Endothelial cell of umbilical vein (primary cell): ENCODE measurements at regions not wholly inside any gene's neighbourhood (a gene's known extent, or its start where the extent isn't known, plus 50 kb on each side); places are given as distances from the start of the nearest gene placed in this dataset.
"Not testable (repeated sequence)": the region's sequence is repeated elsewhere in the genome, so short reads cannot be mapped to it uniquely, and the experiment has no call there.

ENCODE experiments used
- BruUV-seq: library from RNA; stranded (reverse); fragments of 400-500 nt; replicated peaks from 2 replicates; lab custom pipeline; 2021; lab: Mats Ljungman, UMichigan
- CTCF ChIA-PET: fragments of 300-600, 350-600 bp; sonication (Branson Sonifier 250); formaldehyde crosslinking; loops from one replicate; lab custom pipeline; 2021; ENCODE audit warnings: antibody characterized with exemption, inconsistent platforms; lab: Charles Lee
- POLR2A ChIA-PET: fragments of 300-600, 350-600 bp; sonication (Branson Sonifier 250); formaldehyde crosslinking; loops from one replicate; lab custom pipeline; 2021; ENCODE audit warnings: antibody characterized with exemption, inconsistent platforms; lab: Charles Lee
- DNase-seq: peaks from one replicate; pipeline ENCODE4 v3.0.0-alpha.2; 2011; ENCODE audit warnings: low read depth, low spot score
- FAIRE-seq: peaks from 2 replicates; lab custom pipeline; 2011; peaks lifted over from hg19 to GRCh38; lab: Jason Lieb, UNC
- H2AFZ ChIP-seq: 2 replicates; pipeline ENCODE4 v1.6.0; 2012; ENCODE audit warnings: low read depth, low read length, control low read depth, inconsistent platforms
- H3K27ac ChIP-seq: 2 replicates; pipeline ENCODE4 v1.5.1; 2011; ENCODE audit warnings: low read depth, mild to moderate bottlenecking, control low read depth, low read length, moderate library complexity; ENCODE audit not compliant: insufficient read depth
- H3K27me3 ChIP-seq, 2 experiments: 2 replicates each; pipeline versions ENCODE4 v1.6.0 to v1.6.1; 2011; ENCODE audit warnings: low read length in 2 of 2, mixed read lengths in 1 of 2; ENCODE audit not compliant: control insufficient read depth in 2 of 2, insufficient read depth in 2 of 2
- H3K36me3 ChIP-seq, 2 experiments: 2 replicates in 1 of 2; 3 replicates in 1 of 2; pipeline ENCODE4 v1.5.1; 2011; ENCODE audit warnings: low read length in 2 of 2, mild to moderate bottlenecking in 1 of 2, moderate library complexity in 1 of 2; ENCODE audit not compliant: control insufficient read depth in 2 of 2, insufficient read depth in 2 of 2; ENCODE audit errors: extremely low read depth in 1 of 2
- H3K4me1 ChIP-seq: 3 replicates; pipeline ENCODE4 v1.5.1; 2011; ENCODE audit warnings: mild to moderate bottlenecking, low read length; ENCODE audit not compliant: control insufficient read depth, insufficient read depth; ENCODE audit errors: extremely low read depth
- H3K4me2 ChIP-seq: 2 replicates; pipeline ENCODE4 v1.6.1; 2011; ENCODE audit warnings: low read length, control low read depth, mixed read lengths; ENCODE audit not compliant: insufficient read depth
- H3K4me3 ChIP-seq, 3 experiments: fragments of 200-600 bp in 1 of 3; sonication (generic), shearing (Covaris generic) in 1 of 3; replicated peaks in 1 of 3; 2 replicates each; pipeline ENCODE4 v1.5.1; 2011 to 2016; ENCODE audit warnings: control low read depth in 3 of 3, low read length in 3 of 3, mild to moderate bottlenecking in 2 of 3, inconsistent platforms in 1 of 3, low read depth in 1 of 3, moderate library complexity in 1 of 3; ENCODE audit not compliant: insufficient read depth in 1 of 3
- H3K79me2 ChIP-seq: 2 replicates; pipeline ENCODE4 v1.6.0; 2012; ENCODE audit warnings: low read length, inconsistent platforms; ENCODE audit not compliant: control insufficient read depth, insufficient read depth
- H3K9ac ChIP-seq: replicated peaks from 2 replicates; pipeline ENCODE3; 2011; ENCODE audit warnings: low read length, control low read depth; ENCODE audit not compliant: insufficient read depth; ENCODE audit errors: extremely low read depth
- H3K9me1 ChIP-seq: replicated peaks from 3 replicates; pipeline ENCODE4 v1.6.0; 2011; ENCODE audit warnings: mild to moderate bottlenecking, low read length; ENCODE audit not compliant: control insufficient read depth, insufficient read depth; ENCODE audit errors: extremely low read depth
- H3K9me3 ChIP-seq: replicated peaks from 2 replicates; pipeline ENCODE4 v1.5.1; 2012; ENCODE audit warnings: low read length, inconsistent platforms; ENCODE audit not compliant: control insufficient read depth, insufficient read depth
- H4K20me1 ChIP-seq: replicated peaks from 2 replicates; pipeline ENCODE3; 2011; ENCODE audit warnings: mild to moderate bottlenecking, low read length; ENCODE audit not compliant: control insufficient read depth, insufficient read depth; ENCODE audit errors: extremely low read depth
- dilution Hi-C: fragments of 300-500 bp; cut with MboI; formaldehyde crosslinking; loops from one replicate; pipeline ENCODE4 v1.15.0; 2019; ENCODE audit warnings: low sequenced_read_pairs; ENCODE audit not compliant: extremely low pct_ligation_motif_present
- intact Hi-C: fragments of 100-400 bp; cut with micrococcal nuclease; formaldehyde crosslinking; loops from one replicate; pipeline ENCODE4 v1.10.0; 2022

- H3K4me3 ChIP-seq, CTCF ChIA-PET, H3K27ac ChIP-seq, H3K4me2 ChIP-seq, H3K9me3 ChIP-seq, H3K4me1 ChIP-seq, H3K36me3 ChIP-seq, H2AFZ ChIP-seq, POLR2A ChIA-PET, H3K79me2 ChIP-seq, H3K27me3 ChIP-seq, intact Hi-C loops, H3K9ac ChIP-seq, BruUV-seq, DNase-seq, H4K20me1 ChIP-seq, dilution Hi-C loops, FAIRE-seq, H3K9me1 ChIP-seq: not testable (repeated sequence)
Measured at GRCh38 chr7:75226102-75226501, 133.7 kb downstream of the GTF2IRD2B start.

- H3K9ac ChIP-seq, DNase-seq, H3K9me1 ChIP-seq, H3K9me3 ChIP-seq, H3K79me2 ChIP-seq, H3K4me3 ChIP-seq, H4K20me1 ChIP-seq, H3K27me3 ChIP-seq, FAIRE-seq, H3K4me1 ChIP-seq, POLR2A ChIA-PET, H3K36me3 ChIP-seq, H2AFZ ChIP-seq, CTCF ChIA-PET, H3K27ac ChIP-seq, intact Hi-C loops, BruUV-seq, dilution Hi-C loops, H3K4me2 ChIP-seq: not testable (repeated sequence)
Measured at GRCh38 chr7:75229558-75229957, 137.2 kb downstream of the GTF2IRD2B start.

- DNase-seq, dilution Hi-C loops, CTCF ChIA-PET: not testable (repeated sequence)
Measured at GRCh38 chr7:75230558-75230957, 138.2 kb downstream of the GTF2IRD2B start.

GRCh38 chr7:75235092-75235826 is 142.9 kb downstream of the GTF2IRD2B start:
- H3K36me3 ChIP-seq, H2AFZ ChIP-seq, H3K9me3 ChIP-seq, DNase-seq, BruUV-seq, POLR2A ChIA-PET, FAIRE-seq, H3K27ac ChIP-seq, intact Hi-C loops, H3K27me3 ChIP-seq, H3K4me3 ChIP-seq, H3K4me1 ChIP-seq, H3K79me2 ChIP-seq, dilution Hi-C loops, H3K9ac ChIP-seq, H3K4me2 ChIP-seq, H3K9me1 ChIP-seq, CTCF ChIA-PET, H4K20me1 ChIP-seq: not testable (repeated sequence)

More at GRCh38 chr7:75230558-75230957, 138.2 kb downstream of the GTF2IRD2B start:
- H3K36me3 ChIP-seq, BruUV-seq, H3K9me3 ChIP-seq, H3K9ac ChIP-seq, H3K27ac ChIP-seq, H3K27me3 ChIP-seq, H3K9me1 ChIP-seq, H3K4me1 ChIP-seq, H3K4me3 ChIP-seq, POLR2A ChIA-PET, intact Hi-C loops, H4K20me1 ChIP-seq, H3K4me2 ChIP-seq, FAIRE-seq, H3K79me2 ChIP-seq, H2AFZ ChIP-seq: not testable (repeated sequence)
